Fibroblast of the conjunctiva (primary cell): ENCODE measurements at regions not wholly inside any gene's neighbourhood (a gene's known extent, or its start where the extent isn't known, plus 50 kb on each side); places are given as distances from the start of the nearest gene placed in this dataset.
"Not testable (repeated sequence)": the region's sequence is repeated elsewhere in the genome, so short reads cannot be mapped to it uniquely, and the experiment has no call there.

Source experiments
- DNase-seq: peaks from one replicate; pipeline ENCODE4 v3.0.0-alpha.2; 2010; ENCODE audit warnings: low read depth

GRCh38 chr4:55028196-55028595 lies 97.2 kb downstream of the KDR start:
- no peak for DNase-seq

DNA sequence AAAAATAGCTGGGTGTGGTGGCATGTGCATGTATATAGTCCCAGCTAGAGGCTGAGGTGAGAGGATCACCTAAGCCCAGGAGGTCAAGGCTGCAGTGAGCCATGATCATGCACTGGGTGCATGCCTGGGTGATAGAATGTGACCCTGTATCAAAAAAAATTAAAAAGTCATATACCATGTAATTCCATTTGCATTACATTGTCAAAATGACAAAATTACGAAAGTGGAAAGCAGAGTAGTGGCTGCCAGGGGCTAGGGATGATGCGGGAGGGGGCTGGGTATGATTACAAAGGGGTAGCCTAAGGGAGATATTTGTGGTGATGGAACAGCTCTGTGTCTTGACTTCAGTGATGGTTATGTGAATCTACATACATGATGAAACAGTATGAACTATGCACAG lies 97.8 kb downstream of the KDR start:
- DNase-seq = no peak

DNA sequence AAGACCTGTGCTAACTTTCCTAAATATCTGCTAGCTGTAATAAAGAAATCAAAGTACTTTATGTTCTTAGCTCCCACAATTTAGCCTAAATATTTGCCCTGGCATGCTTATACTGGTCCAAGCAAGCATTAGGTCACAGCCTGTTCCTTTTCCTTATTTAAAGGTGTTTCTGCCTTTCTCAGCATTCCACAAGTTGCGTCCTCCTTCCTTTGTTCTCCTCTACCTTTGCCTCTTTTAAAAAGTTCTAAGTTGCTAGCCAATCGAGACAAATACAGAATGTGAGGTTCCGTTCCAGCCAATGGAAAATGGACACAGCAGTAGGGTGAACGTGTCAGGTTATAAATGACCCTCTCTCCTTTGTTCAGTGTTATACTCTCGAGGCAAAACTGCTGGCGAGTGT lies 99.9 kb downstream of the KDR start:
- DNase-seq = not testable (repeated sequence)

DNA sequence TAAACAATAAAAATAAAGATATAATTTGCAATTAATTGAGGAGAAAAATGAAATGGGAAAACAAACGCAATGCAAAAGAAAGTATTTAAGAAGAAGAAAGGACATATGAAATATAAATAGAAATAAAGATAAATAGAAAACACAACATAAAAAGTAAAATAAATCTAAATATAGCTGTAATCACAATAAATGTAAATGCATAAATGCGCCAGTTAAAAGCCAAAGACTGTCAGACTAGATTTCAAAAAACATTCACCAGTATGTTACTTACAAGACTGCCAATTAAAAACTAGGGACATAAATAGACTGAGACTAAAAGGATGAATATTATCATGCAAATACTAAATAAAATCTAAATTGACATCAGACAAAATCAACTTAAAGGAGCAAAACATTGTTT lies 102.4 kb downstream of the KDR start:
- DNase-seq = no peak

DNA sequence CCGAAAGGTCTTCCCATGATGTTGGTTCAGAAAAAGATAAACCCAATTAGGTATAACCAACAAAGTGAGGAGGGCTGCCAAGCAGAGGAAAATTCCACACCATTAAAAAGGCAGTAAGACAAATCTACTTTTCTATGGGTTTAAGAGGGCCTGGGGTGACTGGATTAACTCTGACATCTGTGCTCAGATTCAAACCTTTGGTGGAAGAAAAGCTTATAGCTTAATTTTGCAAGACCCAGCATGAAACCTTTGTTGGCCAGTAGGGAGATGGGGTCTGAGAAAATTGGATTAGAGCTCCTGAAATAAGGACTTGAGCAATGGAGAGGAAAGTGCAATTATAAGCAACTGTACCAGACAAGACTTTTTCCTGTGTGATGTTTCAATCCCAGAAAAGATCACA lies 104.2 kb downstream of the KDR start:
- no peak for DNase-seq

DNA sequence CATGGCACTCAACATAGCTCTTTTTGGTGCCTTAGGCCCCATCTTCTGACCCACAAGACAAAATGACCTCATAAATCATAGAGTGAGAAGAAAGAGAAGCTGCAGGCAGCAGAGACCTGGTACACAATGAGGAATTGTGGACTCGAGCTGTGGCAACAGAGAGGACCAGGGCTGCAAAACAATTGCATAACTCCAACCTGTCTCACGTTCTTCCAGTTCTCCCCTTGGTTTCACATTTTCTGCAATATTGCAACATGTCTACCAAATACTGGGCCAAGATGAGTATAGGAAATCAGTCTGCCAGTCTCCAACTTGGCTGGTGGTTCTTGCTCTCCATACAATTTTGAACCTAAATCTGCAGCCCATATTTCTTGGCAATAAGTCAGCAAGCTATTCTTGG lies 105.3 kb downstream of the KDR start:
- no peak for DNase-seq

- DNase-seq = no peak
These were observed 106.4 kb downstream of the KDR start for GRCh38 chr4:55018978-55019377.

DNA sequence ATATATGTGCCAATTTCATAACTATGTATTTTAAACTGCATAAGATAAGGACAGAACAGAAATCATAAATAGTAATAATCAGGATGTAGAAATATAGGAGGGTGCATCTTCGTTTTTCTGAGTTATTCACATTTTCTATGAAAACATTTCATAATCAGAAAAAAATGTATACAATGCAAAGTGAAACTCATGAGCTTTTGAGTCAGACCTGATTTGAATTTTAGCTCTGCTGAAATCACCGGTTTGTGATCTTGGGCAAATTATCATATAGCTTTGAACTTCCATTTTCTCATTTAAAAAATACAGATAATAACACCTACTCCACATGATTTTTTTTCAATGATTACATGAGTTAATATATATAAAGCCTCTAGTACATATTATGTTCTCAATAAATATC lies 106.9 kb downstream of the KDR start:
- DNase-seq = no peak

DNA sequence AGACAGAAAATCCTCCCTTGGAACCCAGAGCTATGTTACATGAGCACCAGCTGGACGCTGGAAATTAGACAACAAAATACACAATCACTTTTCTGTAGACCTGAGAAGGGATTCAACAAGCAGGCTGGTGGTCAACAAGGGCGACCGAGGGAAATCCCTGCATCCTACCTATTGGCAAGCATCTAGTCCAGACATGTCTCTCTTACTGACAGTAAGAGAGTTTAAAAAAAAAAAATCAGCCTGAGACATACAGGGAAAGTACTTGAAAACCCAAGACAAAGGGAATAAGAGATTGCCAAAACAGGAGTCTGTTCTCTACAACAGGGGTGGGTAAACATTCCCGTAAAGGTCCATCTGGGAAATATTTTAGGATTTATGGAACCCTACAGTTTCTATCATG lies 108.0 kb downstream of the KDR start:
- no peak for DNase-seq

DNA sequence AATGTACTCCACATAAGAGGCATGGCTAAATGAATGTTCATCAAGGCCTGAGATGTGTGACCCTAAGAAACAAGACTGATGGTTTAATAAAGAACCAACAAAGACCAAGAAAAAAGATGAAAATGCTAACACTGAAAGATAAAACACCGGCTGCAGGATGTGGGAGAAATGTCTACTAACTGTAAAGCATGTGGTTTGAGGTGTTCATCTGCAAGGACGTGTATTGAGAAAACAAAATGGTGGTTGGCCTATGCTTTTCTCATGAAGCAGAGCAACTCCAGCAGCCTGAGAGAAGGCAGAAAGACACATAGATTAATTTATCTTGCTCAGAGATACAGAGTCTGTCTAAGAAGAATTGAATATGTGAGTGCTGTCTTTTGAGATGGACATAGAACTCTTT lies 109.3 kb downstream of the KDR start:
- no peak for DNase-seq

DNA sequence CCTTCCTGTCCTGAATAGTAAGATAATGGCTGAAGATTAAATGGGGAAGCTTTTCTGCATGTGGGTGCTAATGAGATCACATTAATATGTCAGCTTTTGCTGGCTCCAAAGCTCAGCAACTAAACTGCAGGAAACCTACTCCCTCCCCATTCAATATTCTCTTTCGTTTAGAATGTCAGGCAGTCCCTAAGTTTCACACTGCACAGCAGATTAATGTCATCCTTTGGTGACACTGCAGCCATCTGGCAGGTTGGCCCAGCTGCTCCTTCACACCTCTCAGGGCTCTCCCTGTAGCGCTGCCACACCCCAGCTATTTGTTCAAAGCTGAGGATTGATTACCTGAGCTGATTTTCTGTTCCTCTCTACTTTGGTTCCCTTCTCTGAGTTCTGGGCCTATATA lies 110.5 kb downstream of the KDR start:
- DNase-seq = no peak

GRCh38 chr4:55013431-55013955 lies 111.9 kb downstream of the KDR start:
- no peak for DNase-seq

DNA sequence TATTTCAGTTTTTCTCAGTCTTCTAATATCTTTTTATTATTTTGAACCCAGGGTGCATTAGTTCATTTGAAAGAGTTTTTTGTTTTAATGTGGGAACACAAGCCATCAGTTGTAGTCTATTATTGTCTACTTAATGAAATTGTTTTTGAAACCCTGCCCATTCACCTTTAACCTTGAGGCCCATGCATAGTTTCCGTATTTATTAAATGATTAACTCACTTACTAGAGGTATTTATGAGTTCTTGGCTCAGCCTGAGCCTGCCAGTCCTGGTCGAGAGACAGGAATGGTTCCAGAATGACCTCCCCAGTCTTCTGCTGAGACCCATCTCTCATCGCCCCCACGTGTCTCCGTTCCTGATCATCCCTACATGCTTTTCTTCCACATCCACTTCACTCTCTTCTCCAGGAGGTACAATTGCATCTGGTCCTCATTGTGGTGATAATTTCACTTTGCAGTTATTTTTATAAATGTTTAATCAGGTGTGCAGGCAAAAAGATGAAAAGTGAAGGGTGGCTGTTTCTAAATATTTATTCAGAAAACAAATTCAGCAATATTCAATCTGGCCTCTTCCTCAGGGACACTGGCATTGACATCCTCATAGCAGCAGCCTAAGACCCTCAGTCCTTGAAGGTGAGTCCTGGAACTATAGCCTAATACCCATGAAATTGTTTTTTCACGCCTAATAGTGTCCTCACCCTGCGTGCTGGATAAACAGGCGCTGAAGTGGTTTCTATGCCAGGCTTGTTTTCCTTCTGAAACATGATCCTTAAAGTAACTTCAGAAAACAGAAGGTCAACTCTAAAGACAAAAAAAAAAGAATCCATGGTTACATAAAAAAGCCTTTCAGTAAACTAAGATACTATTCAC lies 112.8 kb downstream of the KDR start:
- no peak for DNase-seq

- DNase-seq = no peak
These were observed 113.6 kb downstream of the KDR start for GRCh38 chr4:55011761-55012160.

DNA sequence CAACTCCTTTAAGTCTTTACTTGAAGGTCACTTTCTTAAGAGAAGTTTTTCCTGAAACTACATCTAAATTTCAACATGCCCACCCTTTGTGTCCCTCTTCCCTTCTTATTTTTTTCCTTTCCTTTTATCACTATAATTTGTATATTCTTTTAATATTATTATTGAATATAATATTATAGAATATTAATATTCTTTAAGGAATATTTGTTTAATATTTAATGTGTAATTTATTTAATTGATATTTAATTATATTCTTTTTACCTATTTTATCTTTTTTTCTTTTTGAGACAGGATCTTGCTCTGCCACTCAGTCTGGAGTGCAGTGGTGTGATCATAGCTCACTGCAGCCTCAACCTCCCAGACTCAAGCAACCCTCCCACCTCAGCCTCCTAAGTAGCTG lies 114.8 kb downstream of the KDR start:
- no peak for DNase-seq

GRCh38 chr4:55008166-55009056 lies 117.0 kb downstream of the KDR start:
- DNase-seq = no peak

DNA sequence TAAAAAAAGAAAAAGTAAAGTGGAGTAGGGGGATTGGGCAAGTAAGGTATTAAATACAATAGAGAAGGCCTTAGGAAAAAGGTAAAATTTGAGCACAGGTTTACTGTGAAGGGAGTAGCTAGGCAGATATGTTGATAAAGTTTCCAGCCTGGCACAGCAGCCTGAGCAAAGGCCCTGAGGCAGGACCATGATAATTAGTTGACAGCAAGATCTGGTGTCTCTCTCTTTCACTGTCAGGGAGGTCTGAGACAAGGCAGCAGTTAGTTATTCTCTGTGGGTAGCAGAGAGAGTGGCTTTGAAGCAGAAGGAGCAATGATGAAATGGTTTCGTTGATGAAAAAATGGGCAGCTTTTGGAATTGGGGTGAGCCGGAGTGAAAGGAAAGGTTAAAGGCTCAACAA lies 119.5 kb downstream of the KDR start:
- DNase-seq = no peak

- no peak for DNase-seq
These were observed 120.6 kb downstream of the KDR start for GRCh38 chr4:55004831-55005230.

DNA sequence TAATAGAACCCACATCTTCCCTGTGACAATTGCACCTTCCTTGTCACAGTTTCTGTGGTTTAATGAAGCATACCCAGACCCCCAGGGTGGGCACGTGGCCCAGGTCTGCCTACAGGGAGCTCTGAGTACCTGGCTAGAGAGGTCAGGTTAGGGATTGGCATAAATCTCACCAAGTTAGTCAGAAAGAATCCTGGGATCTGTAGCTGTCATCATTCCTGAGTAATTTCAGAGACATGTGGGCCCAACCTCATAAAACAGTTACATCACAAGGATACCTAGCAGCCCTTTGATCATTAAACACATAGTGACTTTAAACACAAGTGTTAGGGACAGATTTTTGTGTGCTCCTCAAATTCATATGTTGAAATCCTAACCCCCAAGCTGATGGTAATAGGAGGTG lies 123.0 kb downstream of the KDR start:
- no peak for DNase-seq

- no peak for DNase-seq
These were observed 123.9 kb downstream of the KDR start for GRCh38 chr4:55001538-55001937.

DNA sequence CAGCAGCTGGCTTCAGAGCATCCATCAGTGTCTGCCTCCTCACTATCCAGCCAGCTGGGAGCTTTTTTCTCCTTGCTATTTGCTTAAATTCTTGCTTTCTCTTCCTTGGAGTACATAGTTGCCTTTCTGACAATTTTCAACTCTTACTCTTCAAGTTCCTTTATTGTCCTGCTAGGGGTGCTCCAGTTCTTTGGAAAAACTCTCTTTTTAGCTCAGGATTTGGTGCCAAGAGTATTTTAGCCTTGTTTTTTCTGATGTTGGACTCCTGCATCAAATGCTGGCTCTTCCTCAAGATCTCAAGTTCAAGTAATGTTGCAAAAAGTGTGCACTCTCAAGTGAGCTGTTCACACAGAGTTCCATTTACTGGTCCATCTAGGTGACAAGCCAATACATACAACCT lies 126.4 kb downstream of the KDR start:
- peak; percentile 32 for DNase-seq

- not testable (repeated sequence) for DNase-seq
These were observed 131.8 kb downstream of the KDR start for GRCh38 chr4:54993473-54994026.

DNA sequence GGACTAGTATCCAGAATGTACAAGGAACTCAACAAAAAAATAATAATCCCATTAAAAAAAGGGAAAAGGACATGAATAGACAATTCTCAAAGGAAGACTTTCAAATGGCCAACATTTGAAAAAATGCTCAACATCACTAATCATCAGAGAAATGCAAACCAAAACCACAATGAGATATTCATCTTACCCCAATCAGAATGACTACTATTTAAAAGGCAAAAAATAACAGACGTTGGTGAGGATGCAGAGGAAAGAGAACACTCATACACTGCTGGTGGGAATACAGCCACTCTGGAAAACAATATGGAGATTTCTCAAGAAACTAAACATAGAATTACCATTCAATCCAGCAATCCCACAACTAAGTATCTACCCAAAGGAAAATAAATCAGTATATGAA lies 133.1 kb downstream of the KDR start:
- no peak for DNase-seq
